ENCODE measurements at regions not wholly inside any gene's neighbourhood (a gene's known extent, or its start where the extent isn't known, plus 50 kb on each side); places are given as distances from the start of the nearest gene placed in this dataset.

- no peak for DNase-seq
- intact Hi-C loops (cut with DNase I; ENCODE audit: low total_unique reads): no loop called here
- no peaks in the 10 kb centered on the region for H3K4me1 ChIP-seq
Measured at GRCh38 chr9:84615544-84615943, 54.0 kb upstream of the NTRK2 start.

GRCh38 chr9:84617411-84618029, 52.0 kb upstream of the NTRK2 start:
- DNase-seq: no peak
- Histone ChIP-seq H3K36me3 (no peaks in the 10 kb centered on the region), H3K4me3 (no peak overlapping the region), H3K4me1 (no peaks in the 10 kb centered on the region), H3K9me3 (no peaks in the 10 kb centered on the region), H3K27me3 (no peaks in the 10 kb centered on the region), H3K27ac (no peak overlapping the region)
- TF ChIP-seq CTCF (IDR thresholded peaks at IDR 0.05): no peak
- TF ChIP-seq POLR2A (IDR thresholded peaks at IDR 0.05): no peak
- intact Hi-C loops (cut with DNase I; ENCODE audit: low total_unique reads): no loop called here

More at GRCh38 chr9:84615544-84615943, 54.0 kb upstream of the NTRK2 start:
- Histone ChIP-seq H3K4me3 (no peak overlapping the region), H3K27ac (no peak overlapping the region), H3K9me3 (no peaks in the 10 kb centered on the region), H3K27me3 (no peaks in the 10 kb centered on the region), H3K36me3 (no peaks in the 10 kb centered on the region)
- TF ChIP-seq CTCF (IDR thresholded peaks at IDR 0.05) (no peak), POLR2A (IDR thresholded peaks at IDR 0.05) (no peak)

Measured in uterus (tissue), 3 donors.